HUES64 (cell line): ENCODE measurements at regions not wholly inside any gene's neighbourhood (a gene's known extent, or its start where the extent isn't known, plus 50 kb on each side); places are given as distances from the start of the nearest gene placed in this dataset.

ENCODE experiments used
- H3K27ac ChIP-seq: 2 replicates; pipeline ENCODE4 v1.7.0; 2013; ENCODE audit warnings: low read depth, low read length, inconsistent platforms
- H3K27me3 ChIP-seq: 2 replicates; pipeline ENCODE4 v1.6.1; 2013; ENCODE audit warnings: mild to moderate bottlenecking, low read length; ENCODE audit not compliant: insufficient read depth
- H3K36me3 ChIP-seq: 2 replicates; pipeline ENCODE4 v1.6.1; 2013; ENCODE audit warnings: mild to moderate bottlenecking, low read length; ENCODE audit not compliant: insufficient read depth
- H3K4me1 ChIP-seq: 2 replicates; pipeline ENCODE4 v1.6.1; 2013; ENCODE audit warnings: mild to moderate bottlenecking, low read length, moderate library complexity; ENCODE audit not compliant: insufficient read depth
- H3K4me3 ChIP-seq: 2 replicates; pipeline ENCODE4 v1.5.1; 2013; ENCODE audit warnings: mild to moderate bottlenecking, low read length, moderate library complexity
- H3K9ac ChIP-seq: 2 replicates; pipeline ENCODE4 v1.6.1; 2013; ENCODE audit warnings: mild to moderate bottlenecking, low read depth, low read length
- H3K9me3 ChIP-seq: 2 replicates; pipeline ENCODE4 v1.6.1; 2013; ENCODE audit warnings: low read depth, low read length; ENCODE audit not compliant: insufficient read depth
- WGBS: fragments of 150-250, 120-280 bp; methylation state at CpG from one replicate; pipeline ENCODE4 v1.1.7; 2013; ENCODE audit warnings: missing lambda C conversion rate; 5-methylcytosine and 5-hydroxymethylcytosine counted together

- Histone ChIP-seq H3K4me1 (peaks cover 10% of the 10 kb centered on the region; the same call in 1 of the 2 replicates), H3K27ac (no peak overlapping the region), H3K36me3 (no peaks in the 10 kb centered on the region), H3K9ac (no peak overlapping the region), H3K9me3 (0 out of 2 replicates have a peak, but pooled peaks cover 2% of the 10 kb centered on the region), H3K4me3 (no peak overlapping the region), H3K27me3 (no peaks in the 10 kb centered on the region)
- WGBS, result 70% methylated on average over 8 of the region's 8 CpGs
Measured at GRCh38 chr3:135352213-135352612, 557.2 kb downstream of the EPHB1 start.

- Histone ChIP-seq H3K27me3 (no peaks in the 10 kb centered on the region), H3K36me3 (no peaks in the 10 kb centered on the region), H3K9ac (no peak overlapping the region), H3K9me3 (no peaks in the 10 kb centered on the region), H3K4me1 (peaks cover 3% of the 10 kb centered on the region), H3K27ac (no peak overlapping the region), H3K4me3 (no peak overlapping the region)
- 91% methylated on average over 3 of the region's 3 CpGs for WGBS
Measured at GRCh38 chr3:135362889-135363288, 567.8 kb downstream of the EPHB1 start.

- Histone ChIP-seq H3K9ac (no peak overlapping the region), H3K27ac (no peak overlapping the region), H3K4me1 (peaks cover 13% of the 10 kb centered on the region), H3K4me3 (no peak overlapping the region), H3K27me3 (no peaks in the 10 kb centered on the region), H3K36me3 (no peaks in the 10 kb centered on the region), H3K9me3 (no peaks in the 10 kb centered on the region)
Measured at GRCh38 chr3:135364676-135365075, 569.6 kb downstream of the EPHB1 start.

- peaks cover 13% of the 10 kb centered on the region for H3K4me1 ChIP-seq
- 92% methylated on average over 3 of the region's 3 CpGs for WGBS
- H3K27me3 ChIP-seq, result no peaks in the 10 kb centered on the region
- H3K36me3 ChIP-seq, result no peaks in the 10 kb centered on the region
- no peaks in the 10 kb centered on the region for H3K9me3 ChIP-seq
- H3K27ac ChIP-seq, result no peak overlapping the region
- no peak overlapping the region for H3K9ac ChIP-seq
- H3K4me3 ChIP-seq, result no peak overlapping the region
Measured at GRCh38 chr3:135366816-135367215, 571.8 kb downstream of the EPHB1 start.

- Histone ChIP-seq H3K4me3 (no peak overlapping the region), H3K9ac (no peak overlapping the region), H3K27ac (no peak overlapping the region; the same call in 1 of the 2 replicates), H3K9me3 (no peaks in the 10 kb centered on the region), H3K4me1 (peaks cover 13% of the 10 kb centered on the region), H3K27me3 (no peaks in the 10 kb centered on the region), H3K36me3 (no peaks in the 10 kb centered on the region)
- 34% methylated on average over 3 of the region's 3 CpGs for WGBS
Measured at GRCh38 chr3:135368316-135368715, 573.3 kb downstream of the EPHB1 start.

GRCh38 chr3:135368781-135369180 is 573.7 kb downstream of the EPHB1 start:
- WGBS, result 97% methylated on average over 2 of the region's 3 CpGs
- H3K4me3 ChIP-seq, result no peak overlapping the region
- no peak overlapping the region; the same call in 1 of the 2 replicates for H3K27ac ChIP-seq
- no peaks in the 10 kb centered on the region for H3K36me3 ChIP-seq
- H3K27me3 ChIP-seq, result no peaks in the 10 kb centered on the region
- H3K9me3 ChIP-seq, result no peaks in the 10 kb centered on the region
- peaks cover 13% of the 10 kb centered on the region for H3K4me1 ChIP-seq
- H3K9ac ChIP-seq, result no peak overlapping the region

GRCh38 chr3:135374571-135374970 is 579.5 kb downstream of the EPHB1 start:
- WGBS, result 92% methylated on average over 3 of the region's 3 CpGs
- Histone ChIP-seq H3K9me3 (no peaks in the 10 kb centered on the region), H3K27me3 (no peaks in the 10 kb centered on the region), H3K9ac (no peak overlapping the region), H3K36me3 (no peaks in the 10 kb centered on the region), H3K4me3 (no peak overlapping the region), H3K27ac (no peak overlapping the region), H3K4me1 (no peaks in the 10 kb centered on the region)

GRCh38 chr3:135382188-135382587 is 583.3 kb upstream of the PPP2R3A start:
- WGBS, result 98% methylated on average over 3 of the region's 3 CpGs
- H3K9ac ChIP-seq, result no peak overlapping the region
- no peaks in the 10 kb centered on the region for H3K36me3 ChIP-seq
- H3K9me3 ChIP-seq, result no peaks in the 10 kb centered on the region
- H3K4me3 ChIP-seq, result no peak overlapping the region
- no peak overlapping the region for H3K27ac ChIP-seq
- H3K4me1 ChIP-seq, result no peaks in the 10 kb centered on the region
- no peaks in the 10 kb centered on the region for H3K27me3 ChIP-seq

GRCh38 chr3:135382621-135383020 is 582.9 kb upstream of the PPP2R3A start:
- Histone ChIP-seq H3K9ac (no peak overlapping the region), H3K27ac (no peak overlapping the region), H3K4me1 (no peaks in the 10 kb centered on the region), H3K27me3 (no peaks in the 10 kb centered on the region), H3K36me3 (no peaks in the 10 kb centered on the region), H3K9me3 (no peaks in the 10 kb centered on the region), H3K4me3 (no peak overlapping the region)
- WGBS, result 94% methylated on average over 3 of the region's 3 CpGs

GRCh38 chr3:135383301-135383700 is 582.2 kb upstream of the PPP2R3A start:
- WGBS, result 93% methylated on average over 6 of the region's 6 CpGs
- Histone ChIP-seq H3K4me1 (no peaks in the 10 kb centered on the region), H3K9me3 (no peaks in the 10 kb centered on the region), H3K4me3 (no peak overlapping the region), H3K36me3 (no peaks in the 10 kb centered on the region), H3K9ac (no peak overlapping the region), H3K27ac (no peak overlapping the region), H3K27me3 (no peaks in the 10 kb centered on the region)

GRCh38 chr3:135392151-135392550 is 573.4 kb upstream of the PPP2R3A start:
- no peaks in the 10 kb centered on the region for H3K36me3 ChIP-seq
- H3K27me3 ChIP-seq, result no peaks in the 10 kb centered on the region
- H3K9me3 ChIP-seq, result peaks cover 12% of the 10 kb centered on the region; the same call in 1 of the 2 replicates
- no peak overlapping the region for H3K9ac ChIP-seq
- 95% methylated on average over 3 of the region's 4 CpGs for WGBS
- no peaks in the 10 kb centered on the region for H3K4me1 ChIP-seq
- H3K27ac ChIP-seq, result no peak overlapping the region
- no peak overlapping the region for H3K4me3 ChIP-seq

GRCh38 chr3:135393159-135393558 is 572.4 kb upstream of the PPP2R3A start:
- H3K9ac ChIP-seq, result no peak overlapping the region
- no peaks in the 10 kb centered on the region for H3K27me3 ChIP-seq
- H3K4me3 ChIP-seq, result no peak overlapping the region
- no peaks in the 10 kb centered on the region for H3K36me3 ChIP-seq
- H3K27ac ChIP-seq, result no peak overlapping the region
- 88% methylated on average over 3 of the region's 3 CpGs for WGBS
- no peaks in the 10 kb centered on the region for H3K4me1 ChIP-seq
- H3K9me3 ChIP-seq, result peaks cover 12% of the 10 kb centered on the region; the same call in 1 of the 2 replicates
